Type B pancreatic cell (in vitro differentiated cells): ENCODE measurements at regions not wholly inside any gene's neighbourhood (a gene's known extent, or its start where the extent isn't known, plus 50 kb on each side); places are given as distances from the start of the nearest gene placed in this dataset.

Experiments
- DNase-seq: peaks from one replicate; pipeline ENCODE4 v3.0.0; 2021; ENCODE audit warnings: mixed read lengths; ENCODE audit not compliant: unreplicated experiment; ENCODE audit errors: extremely low spot score
- H3K27ac Mint-ChIP-seq: 2 replicates; pipeline ENCODE4 v1.8.0; 2021; ENCODE audit warnings: mild to moderate bottlenecking, mixed read lengths
- H3K27me3 Mint-ChIP-seq: 2 replicates; pipeline ENCODE4 v1.8.0; 2021; ENCODE audit warnings: mixed read lengths
- H3K36me3 Mint-ChIP-seq: 2 replicates; pipeline ENCODE4 v1.8.0; 2021; ENCODE audit warnings: mixed read lengths
- H3K4me1 Mint-ChIP-seq: one replicate; pipeline ENCODE4 v1.8.0; 2021; ENCODE audit warnings: mixed read lengths; ENCODE audit not compliant: unreplicated experiment
- H3K4me3 Mint-ChIP-seq: 2 replicates; pipeline ENCODE4 v1.8.0; 2021; ENCODE audit warnings: mild to moderate bottlenecking, mixed read lengths
- H3K9me3 Mint-ChIP-seq: 2 replicates; pipeline ENCODE4 v1.8.0; 2021; ENCODE audit warnings: mixed read lengths
- TF ChIP-seq, protein P1 (sequence below): fragments of 200-600 bp; sonication (generic); conservative IDR thresholded peaks from 2 replicates; pipeline ENCODE4 v1.5.0; 2021; ENCODE audit warnings: antibody characterized with exemption, mild to moderate bottlenecking

GRCh38 chr1:106194206-106194605, 862.3 kb upstream of the PRMT6 start:
- H3K27ac Mint-ChIP-seq, result no peak overlapping the region
- H3K9me3 Mint-ChIP-seq, result peaks cover 10% of the 10 kb centered on the region
- TF ChIP-seq, protein P1, sequence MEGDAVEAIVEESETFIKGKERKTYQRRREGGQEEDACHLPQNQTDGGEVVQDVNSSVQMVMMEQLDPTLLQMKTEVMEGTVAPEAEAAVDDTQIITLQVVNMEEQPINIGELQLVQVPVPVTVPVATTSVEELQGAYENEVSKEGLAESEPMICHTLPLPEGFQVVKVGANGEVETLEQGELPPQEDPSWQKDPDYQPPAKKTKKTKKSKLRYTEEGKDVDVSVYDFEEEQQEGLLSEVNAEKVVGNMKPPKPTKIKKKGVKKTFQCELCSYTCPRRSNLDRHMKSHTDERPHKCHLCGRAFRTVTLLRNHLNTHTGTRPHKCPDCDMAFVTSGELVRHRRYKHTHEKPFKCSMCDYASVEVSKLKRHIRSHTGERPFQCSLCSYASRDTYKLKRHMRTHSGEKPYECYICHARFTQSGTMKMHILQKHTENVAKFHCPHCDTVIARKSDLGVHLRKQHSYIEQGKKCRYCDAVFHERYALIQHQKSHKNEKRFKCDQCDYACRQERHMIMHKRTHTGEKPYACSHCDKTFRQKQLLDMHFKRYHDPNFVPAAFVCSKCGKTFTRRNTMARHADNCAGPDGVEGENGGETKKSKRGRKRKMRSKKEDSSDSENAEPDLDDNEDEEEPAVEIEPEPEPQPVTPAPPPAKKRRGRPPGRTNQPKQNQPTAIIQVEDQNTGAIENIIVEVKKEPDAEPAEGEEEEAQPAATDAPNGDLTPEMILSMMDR, result peak; percentile 17
- no peak for DNase-seq
- no peaks in the 10 kb centered on the region for H3K36me3 Mint-ChIP-seq
- H3K4me1 Mint-ChIP-seq, result no peaks in the 10 kb centered on the region
- no peaks in the 10 kb centered on the region for H3K27me3 Mint-ChIP-seq
- H3K4me3 Mint-ChIP-seq, result no peak overlapping the region

GRCh38 chr1:106200711-106201110, 855.8 kb upstream of the PRMT6 start:
- Mint-ChIP-seq H3K27me3 (no peaks in the 10 kb centered on the region), H3K4me3 (no peak overlapping the region), H3K27ac (no peak overlapping the region), H3K9me3 (no peaks in the 10 kb centered on the region), H3K4me1 (no peaks in the 10 kb centered on the region), H3K36me3 (no peaks in the 10 kb centered on the region)
- DNase-seq, result no peak
- TF ChIP-seq, protein P1, result no peak

- no peaks in the 10 kb centered on the region for H3K4me1 Mint-ChIP-seq
- no peaks in the 10 kb centered on the region for H3K36me3 Mint-ChIP-seq
- H3K27me3 Mint-ChIP-seq, result no peaks in the 10 kb centered on the region
- DNase-seq, result no peak
- TF ChIP-seq, protein P1, result no peak
- H3K4me3 Mint-ChIP-seq, result no peak overlapping the region
- no peak overlapping the region for H3K27ac Mint-ChIP-seq
- no peaks in the 10 kb centered on the region for H3K9me3 Mint-ChIP-seq
Measured at GRCh38 chr1:106207185-106207584, 849.3 kb upstream of the PRMT6 start.

- Mint-ChIP-seq H3K27me3 (no peaks in the 10 kb centered on the region), H3K36me3 (no peaks in the 10 kb centered on the region), H3K27ac (no peak overlapping the region), H3K4me1 (no peaks in the 10 kb centered on the region), H3K9me3 (no peaks in the 10 kb centered on the region), H3K4me3 (no peak overlapping the region)
- no peak for DNase-seq
- TF ChIP-seq, protein P1, result peak; percentile 66
Measured at GRCh38 chr1:106217765-106218164, 838.7 kb upstream of the PRMT6 start.

DNA sequence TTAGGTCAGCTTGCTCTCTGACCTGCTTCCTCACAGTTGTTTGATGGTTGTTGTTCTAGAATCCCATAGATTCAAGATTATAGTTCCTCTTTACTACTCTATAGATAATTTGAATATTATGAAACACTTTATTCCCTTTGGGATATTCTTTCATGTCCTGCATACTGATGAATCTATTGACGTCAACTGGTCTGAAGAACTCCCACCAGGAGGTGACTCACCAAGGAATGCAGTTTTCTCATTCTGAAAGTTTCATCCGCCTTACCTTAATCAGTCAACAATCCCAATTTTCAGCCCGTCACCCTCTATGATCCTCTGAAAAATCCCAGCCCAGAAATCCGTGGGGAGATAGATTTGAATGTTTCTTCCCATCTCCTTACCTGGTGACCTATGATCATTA, 834.1 kb upstream of the PRMT6 start:
- Mint-ChIP-seq H3K27me3 (peaks cover 3% of the 10 kb centered on the region), H3K27ac (no peak overlapping the region), H3K4me3 (no peak overlapping the region), H3K4me1 (peaks cover 3% of the 10 kb centered on the region), H3K9me3 (no peaks in the 10 kb centered on the region), H3K36me3 (no peaks in the 10 kb centered on the region)
- TF ChIP-seq, protein P1, result no peak
- no peak for DNase-seq

- no peak overlapping the region for H3K4me3 Mint-ChIP-seq
- H3K9me3 Mint-ChIP-seq, result no peaks in the 10 kb centered on the region
- H3K27ac Mint-ChIP-seq, result peak overlapping the region; percentile 46
- no peak for DNase-seq
- H3K4me1 Mint-ChIP-seq, result peaks cover 3% of the 10 kb centered on the region
- no peaks in the 10 kb centered on the region for H3K36me3 Mint-ChIP-seq
- TF ChIP-seq, protein P1, result no peak
- peaks cover 3% of the 10 kb centered on the region for H3K27me3 Mint-ChIP-seq
Measured at GRCh38 chr1:106223213-106223612, 833.3 kb upstream of the PRMT6 start.
